Retinal pigment epithelial cell (primary cell): ENCODE measurements at regions not wholly inside any gene's neighbourhood (a gene's known extent, or its start where the extent isn't known, plus 50 kb on each side); places are given as distances from the start of the nearest gene placed in this dataset.

ENCODE experiments used
- DNase-seq: peaks from one replicate; pipeline ENCODE4 v3.0.0-alpha.2; 2010; ENCODE audit warnings: low read depth
- H3K4me3 ChIP-seq: 2 replicates; pipeline ENCODE4 v1.5.1; 2011; ENCODE audit warnings: mild to moderate bottlenecking, low read length, control low read depth, moderate library complexity
- CTCF ChIP-seq: conservative IDR thresholded peaks from 2 replicates; pipeline ENCODE4 v1.5.1; 2011; ENCODE audit warnings: low read depth, low read length, control low read depth, inconsistent platforms

GRCh38 chr11:112771851-112772250 is 189.4 kb upstream of the NCAM1 start:
- TF ChIP-seq CTCF: no peak
- H3K4me3 ChIP-seq: no peak overlapping the region
- DNase-seq: no peak

DNA sequence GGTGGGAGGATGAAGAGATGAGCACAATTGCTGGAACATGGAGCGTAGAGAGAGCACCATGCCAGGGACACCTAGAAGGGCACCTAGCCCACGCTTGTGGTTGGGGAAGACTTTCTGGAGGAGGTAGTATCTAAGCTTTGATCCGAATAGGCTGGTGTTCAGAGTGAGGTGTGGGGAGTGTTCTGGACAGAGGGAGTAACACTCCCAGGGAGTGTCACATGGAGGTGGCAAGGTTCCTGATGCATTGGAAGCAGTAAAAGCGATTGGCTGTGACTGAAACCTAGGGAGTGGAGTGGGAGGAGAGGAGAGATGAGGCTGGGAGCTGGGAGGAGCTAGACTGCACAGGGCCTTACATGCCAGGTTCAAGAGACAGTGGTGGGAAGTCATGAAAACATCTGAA is 188.0 kb upstream of the NCAM1 start:
- no peak overlapping the region for H3K4me3 ChIP-seq
- no peak for DNase-seq
- TF ChIP-seq CTCF: no peak

- no peak overlapping the region for H3K4me3 ChIP-seq
- TF ChIP-seq CTCF: no peak
- no peak for DNase-seq
These were observed 184.4 kb upstream of the NCAM1 start for GRCh38 chr11:112776834-112777233.

- H3K4me3 ChIP-seq: no peak overlapping the region
- TF ChIP-seq CTCF: no peak
- DNase-seq: no peak
These were observed 183.9 kb upstream of the NCAM1 start for GRCh38 chr11:112777283-112777751.

- no peak overlapping the region for H3K4me3 ChIP-seq
- TF ChIP-seq CTCF: no peak
- DNase-seq: no peak
These were observed 182.9 kb upstream of the NCAM1 start for GRCh38 chr11:112778091-112778876.

- no peak for DNase-seq
- TF ChIP-seq CTCF: no peak
- no peak overlapping the region for H3K4me3 ChIP-seq
These were observed 182.3 kb upstream of the NCAM1 start for GRCh38 chr11:112778877-112779266.
